OCI-LY1 (cell line): ENCODE measurements at regions not wholly inside any gene's neighbourhood (a gene's known extent, or its start where the extent isn't known, plus 50 kb on each side); places are given as distances from the start of the nearest gene placed in this dataset.

Experiments used
- H2AFZ ChIP-seq: fragments of 200-600 bp; sonication (generic), shearing (Covaris generic); 2 replicates; pipeline ENCODE4 v1.6.0; 2014; ENCODE audit warnings: antibody characterized with exemption, mild to moderate bottlenecking, low read length
- H3F3A ChIP-seq: fragments of 200-600 bp; sonication (generic), shearing (Covaris generic); 2 replicates; pipeline ENCODE4 v1.6.0; 2014; ENCODE audit warnings: mild to moderate bottlenecking, antibody characterized with exemption, low read length, moderate library complexity; ENCODE audit not compliant: insufficient read depth
- H3K27ac ChIP-seq: fragments of 200-600 bp; sonication (generic); 2 replicates; pipeline ENCODE4 v1.5.1; 2014; ENCODE audit warnings: low read length, mixed run types, mild to moderate bottlenecking, low read depth; ENCODE audit not compliant: poor library complexity, severe bottlenecking
- H3K27me3 ChIP-seq: fragments of 200-600 bp; sonication (generic); 2 replicates; pipeline ENCODE4 v1.6.0; 2014; ENCODE audit warnings: antibody characterized with exemption, mild to moderate bottlenecking, low read length, moderate library complexity; ENCODE audit not compliant: insufficient read depth
- H3K36me3 ChIP-seq: fragments of 200-600 bp; sonication (generic); 2 replicates; pipeline ENCODE4 v1.6.1; 2014; ENCODE audit warnings: mild to moderate bottlenecking, antibody characterized with exemption, low read length, moderate library complexity, mixed read lengths; ENCODE audit not compliant: insufficient read depth
- H3K4me1 ChIP-seq: fragments of 200-600 bp; sonication (generic); 2 replicates; pipeline ENCODE4 v1.5.1; 2014; ENCODE audit warnings: mild to moderate bottlenecking, low read length, moderate library complexity; ENCODE audit not compliant: insufficient read depth, severe bottlenecking
- H3K4me2 ChIP-seq: fragments of 200-600 bp; sonication (generic), shearing (Covaris generic); 2 replicates; pipeline ENCODE4 v1.6.1; 2014; ENCODE audit warnings: low read length
- H3K4me3 ChIP-seq: fragments of 200-600 bp; sonication (generic); 2 replicates; pipeline ENCODE4 v1.5.1; 2014; ENCODE audit warnings: low read length, low read depth, mild to moderate bottlenecking, mixed read lengths; ENCODE audit not compliant: poor library complexity, severe bottlenecking
- H3K79me2 ChIP-seq: fragments of 200-600 bp; shearing (Covaris generic); 2 replicates; pipeline ENCODE4 v1.6.1; 2016; ENCODE audit warnings: mixed run types, low read length, mixed read lengths; ENCODE audit not compliant: insufficient read depth
- H3K9ac ChIP-seq: fragments of 200-600 bp; sonication (generic), shearing (Covaris generic); 2 replicates; pipeline ENCODE4 v1.6.1; 2014; ENCODE audit warnings: mild to moderate bottlenecking, low read length, mixed read lengths
- H3K9me2 ChIP-seq: fragments of 200-600 bp; sonication (generic), shearing (Covaris generic); 2 replicates; pipeline ENCODE4 v1.6.1; 2014; ENCODE audit warnings: low read depth, mild to moderate bottlenecking, low read length, mixed read lengths
- H3K9me3 ChIP-seq: fragments of 200-600 bp; shearing (Covaris generic); 2 replicates; pipeline ENCODE4 v1.6.1; 2014; ENCODE audit warnings: low read length, mixed read lengths
- H4K20me1 ChIP-seq: fragments of 200-600 bp; sonication (generic), shearing (Covaris generic); 2 replicates; pipeline ENCODE4 v1.6.0; 2016; ENCODE audit warnings: mild to moderate bottlenecking, low read length; ENCODE audit not compliant: insufficient read depth
- EZH2 ChIP-seq: fragments of 200-600 bp; sonication (generic), shearing (Covaris generic); IDR thresholded peaks from 2 replicates; pipeline ENCODE4 v1.8.0; 2017; ENCODE audit warnings: borderline replicate concordance, mixed run types, mild to moderate bottlenecking, antibody characterized with exemption, low read length, moderate library complexity, mixed read lengths
- TF ChIP-seq, protein P1 (sequence below): fragments of 200-600 bp; sonication (generic), shearing (Covaris generic); IDR thresholded peaks from 2 replicates; pipeline ENCODE4 v1.5.1; 2017; ENCODE audit warnings: mild to moderate bottlenecking, antibody characterized with exemption, low read length, moderate library complexity, mixed read lengths

GRCh38 chr2:238706673-238707072 lies 141.2 kb upstream of the TWIST2 start:
- Histone ChIP-seq H3K27me3 (no peaks in the 10 kb centered on the region), H3K27ac (no peak overlapping the region), H3K4me3 (no peak overlapping the region), H2AFZ (no peak overlapping the region), H3K4me1 (no peaks in the 10 kb centered on the region), H3K9me2 (no peaks in the 10 kb centered on the region), H3F3A (no peaks in the 10 kb centered on the region), H4K20me1 (no peaks in the 10 kb centered on the region), H3K4me2 (no peak overlapping the region), H3K36me3 (no peaks in the 10 kb centered on the region), H3K9me3 (no peaks in the 10 kb centered on the region), H3K9ac (no peak overlapping the region), H3K79me2 (no peaks in the 10 kb centered on the region)
- TF ChIP-seq, protein P1, sequence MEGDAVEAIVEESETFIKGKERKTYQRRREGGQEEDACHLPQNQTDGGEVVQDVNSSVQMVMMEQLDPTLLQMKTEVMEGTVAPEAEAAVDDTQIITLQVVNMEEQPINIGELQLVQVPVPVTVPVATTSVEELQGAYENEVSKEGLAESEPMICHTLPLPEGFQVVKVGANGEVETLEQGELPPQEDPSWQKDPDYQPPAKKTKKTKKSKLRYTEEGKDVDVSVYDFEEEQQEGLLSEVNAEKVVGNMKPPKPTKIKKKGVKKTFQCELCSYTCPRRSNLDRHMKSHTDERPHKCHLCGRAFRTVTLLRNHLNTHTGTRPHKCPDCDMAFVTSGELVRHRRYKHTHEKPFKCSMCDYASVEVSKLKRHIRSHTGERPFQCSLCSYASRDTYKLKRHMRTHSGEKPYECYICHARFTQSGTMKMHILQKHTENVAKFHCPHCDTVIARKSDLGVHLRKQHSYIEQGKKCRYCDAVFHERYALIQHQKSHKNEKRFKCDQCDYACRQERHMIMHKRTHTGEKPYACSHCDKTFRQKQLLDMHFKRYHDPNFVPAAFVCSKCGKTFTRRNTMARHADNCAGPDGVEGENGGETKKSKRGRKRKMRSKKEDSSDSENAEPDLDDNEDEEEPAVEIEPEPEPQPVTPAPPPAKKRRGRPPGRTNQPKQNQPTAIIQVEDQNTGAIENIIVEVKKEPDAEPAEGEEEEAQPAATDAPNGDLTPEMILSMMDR, result no peak
- no peak for TF ChIP-seq EZH2

- H3K27ac ChIP-seq, result no peak overlapping the region
These were observed 138.4 kb upstream of the TWIST2 start for GRCh38 chr2:238709325-238710025.

GRCh38 chr2:238710032-238710735 lies 137.7 kb upstream of the TWIST2 start:
- H3K27me3 ChIP-seq, result no peaks in the 10 kb centered on the region
- no peak overlapping the region for H2AFZ ChIP-seq
- H3K27ac ChIP-seq, result no peak overlapping the region
- no peaks in the 10 kb centered on the region for H3K79me2 ChIP-seq
- H4K20me1 ChIP-seq, result no peaks in the 10 kb centered on the region
- H3K9me2 ChIP-seq, result no peaks in the 10 kb centered on the region
- no peaks in the 10 kb centered on the region for H3K9me3 ChIP-seq
- H3K4me1 ChIP-seq, result no peaks in the 10 kb centered on the region
- H3F3A ChIP-seq, result no peaks in the 10 kb centered on the region
- H3K4me2 ChIP-seq, result no peak overlapping the region
- no peak overlapping the region for H3K9ac ChIP-seq
- H3K4me3 ChIP-seq, result no peak overlapping the region
- TF ChIP-seq, protein P1, result no peak
- TF ChIP-seq EZH2, result no peak
- no peaks in the 10 kb centered on the region for H3K36me3 ChIP-seq

More at GRCh38 chr2:238709325-238710025, 138.4 kb upstream of the TWIST2 start:
- no peak overlapping the region for H3K4me2 ChIP-seq
- H3K9ac ChIP-seq, result no peak overlapping the region
- H3F3A ChIP-seq, result no peaks in the 10 kb centered on the region
- H3K9me3 ChIP-seq, result no peaks in the 10 kb centered on the region
- H3K4me3 ChIP-seq, result no peak overlapping the region
- no peaks in the 10 kb centered on the region for H3K4me1 ChIP-seq
- H3K79me2 ChIP-seq, result no peaks in the 10 kb centered on the region
- H2AFZ ChIP-seq, result no peak overlapping the region
- TF ChIP-seq, protein P1, result no peak
- TF ChIP-seq EZH2, result no peak
- H3K27me3 ChIP-seq, result no peaks in the 10 kb centered on the region
- no peaks in the 10 kb centered on the region for H3K9me2 ChIP-seq
- no peaks in the 10 kb centered on the region for H4K20me1 ChIP-seq
- H3K36me3 ChIP-seq, result no peaks in the 10 kb centered on the region
